ENCODE measurements at regions not wholly inside any gene's neighbourhood (a gene's known extent, or its start where the extent isn't known, plus 50 kb on each side); places are given as distances from the start of the nearest gene placed in this dataset.

DNA sequence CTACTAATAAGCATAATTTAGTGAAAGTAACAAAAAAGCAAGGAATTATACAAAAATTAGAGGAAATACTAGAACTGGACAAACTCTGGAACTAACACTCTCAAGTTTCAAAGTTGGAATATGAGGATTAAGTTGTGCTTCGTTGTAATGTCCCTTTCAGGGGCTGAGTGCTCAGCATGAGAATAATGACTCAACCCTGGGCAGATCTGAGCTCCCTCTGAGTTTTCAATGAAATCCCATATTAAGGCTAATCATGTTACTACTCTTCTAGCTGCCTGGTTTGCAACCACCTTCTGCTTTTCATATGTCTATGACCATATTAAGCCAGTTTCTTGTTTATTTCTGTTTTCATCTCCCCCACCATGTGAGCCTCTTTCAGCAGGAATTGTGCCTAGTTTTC, 274.9 kb upstream of the LRRTM4 start:
- H2BK5ac ChIP-seq (ENCODE audit: insufficient read length, low read length): no peak overlapping the region
- no peak overlapping the region for H3T11ph ChIP-seq (ENCODE audit: low read length)
- H3K14ac ChIP-seq (ENCODE audit: insufficient read depth, low read length): no peak overlapping the region
- H3K18ac ChIP-seq (ENCODE audit: insufficient read length, low read depth, low read length): no peak overlapping the region
- H4K91ac ChIP-seq (ENCODE audit: insufficient read length, low read depth, low read length): no peak overlapping the region
- H3K4ac ChIP-seq (ENCODE audit: low read depth, low read length): no peak overlapping the region
- no peaks in the 10 kb centered on the region for H3K79me1 ChIP-seq (ENCODE audit: insufficient read depth, low read depth, low read length, poor library complexity, severe bottlenecking)
- H3K23me2 ChIP-seq (ENCODE audit: insufficient read length, low read depth, low read length, poor library complexity, severe bottlenecking): no peaks in the 10 kb centered on the region
- H2AFZ ChIP-seq (ENCODE audit: low read length): no peak overlapping the region
- H3K9me3 ChIP-seq (ENCODE audit: control insufficient read depth, low read depth, low read length): no peaks in the 10 kb centered on the region
- no peaks in the 10 kb centered on the region for H3K4me1 ChIP-seq (ENCODE audit: insufficient read depth, low read length)
- DNase-seq: no peak
- no peak overlapping the region for H2BK120ac ChIP-seq (ENCODE audit: low read depth, low read length, poor library complexity, severe bottlenecking)
- no peak overlapping the region for H3K4me2 ChIP-seq (ENCODE audit: insufficient read depth, insufficient read length, low read length)
- H2BK12ac ChIP-seq (ENCODE audit: insufficient read length, low read depth, low read length): no peak overlapping the region
- H4K5ac ChIP-seq (ENCODE audit: insufficient read length, low read depth, low read length): no peak overlapping the region
- H3K27me3 ChIP-seq (ENCODE audit: insufficient read depth, low read length): no peaks in the 10 kb centered on the region
- Mint-ChIP-seq H3K27ac (peak overlapping the region in 1 of 3 experiments; percentile 11; a peak in 1 of 7 replicates), H3K9me3 (peaks cover 5 to 11% of the 10 kb centered on the region in 2 experiments; a peak in 4 of 5 replicates), H3K4me1 (peaks cover 7 to 12% of the 10 kb centered on the region in 2 experiments), H3K27me3 (ENCODE audit: low read depth) (no peaks in the 10 kb centered on the region), H3K36me3 (ENCODE audit: insufficient read depth in 1 of 3, low read depth in 3 of 3) (peaks cover 0 to 3% (median 0%) of the 10 kb centered on the region in 3 experiments; a peak in 4 of 7 replicates), H3K4me3 (no peak overlapping the region)
- no peak overlapping the region for H2BK15ac ChIP-seq (ENCODE audit: low read depth, low read length)
- no CpG with 5 or more reads among the region's 1 CpG for WGBS (ENCODE audit: extremely low coverage, insufficient read length, low lambda C conversion rate)
- H2AK5ac ChIP-seq (ENCODE audit: insufficient read length, low read length): no peak overlapping the region
- no peak overlapping the region for H3K23ac ChIP-seq (ENCODE audit: insufficient read length, low read depth, low read length)
- H4K8ac ChIP-seq (replicated peaks; ENCODE audit: insufficient read length, low read depth, low read length): no peak overlapping the region
- H3K9ac ChIP-seq (ENCODE audit: extremely low read depth, insufficient read length, low read length): no peak overlapping the region
- H3K56ac ChIP-seq (ENCODE audit: insufficient read length, low read depth, low read length): no peak overlapping the region
- no peaks in the 10 kb centered on the region for H3K79me2 ChIP-seq (ENCODE audit: insufficient read depth, low read length)
- H2BK20ac ChIP-seq (ENCODE audit: low read depth, low read length, poor library complexity, severe bottlenecking): no peak overlapping the region
- TF ChIP-seq, protein P1, sequence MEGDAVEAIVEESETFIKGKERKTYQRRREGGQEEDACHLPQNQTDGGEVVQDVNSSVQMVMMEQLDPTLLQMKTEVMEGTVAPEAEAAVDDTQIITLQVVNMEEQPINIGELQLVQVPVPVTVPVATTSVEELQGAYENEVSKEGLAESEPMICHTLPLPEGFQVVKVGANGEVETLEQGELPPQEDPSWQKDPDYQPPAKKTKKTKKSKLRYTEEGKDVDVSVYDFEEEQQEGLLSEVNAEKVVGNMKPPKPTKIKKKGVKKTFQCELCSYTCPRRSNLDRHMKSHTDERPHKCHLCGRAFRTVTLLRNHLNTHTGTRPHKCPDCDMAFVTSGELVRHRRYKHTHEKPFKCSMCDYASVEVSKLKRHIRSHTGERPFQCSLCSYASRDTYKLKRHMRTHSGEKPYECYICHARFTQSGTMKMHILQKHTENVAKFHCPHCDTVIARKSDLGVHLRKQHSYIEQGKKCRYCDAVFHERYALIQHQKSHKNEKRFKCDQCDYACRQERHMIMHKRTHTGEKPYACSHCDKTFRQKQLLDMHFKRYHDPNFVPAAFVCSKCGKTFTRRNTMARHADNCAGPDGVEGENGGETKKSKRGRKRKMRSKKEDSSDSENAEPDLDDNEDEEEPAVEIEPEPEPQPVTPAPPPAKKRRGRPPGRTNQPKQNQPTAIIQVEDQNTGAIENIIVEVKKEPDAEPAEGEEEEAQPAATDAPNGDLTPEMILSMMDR (conservative IDR thresholded peaks at IDR 0.05): no peak
- no peaks in the 10 kb centered on the region for H4K20me1 ChIP-seq (ENCODE audit: control insufficient read depth, insufficient read depth, insufficient read length)
- H3K27ac ChIP-seq (ENCODE audit: insufficient read length, low read depth, low read length): no peak overlapping the region

All from H9 (cell line).